Right hindlimb (tissue), 1 donor: ENCODE measurements at regions not wholly inside any gene's neighbourhood (a gene's known extent, or its start where the extent isn't known, plus 50 kb on each side); places are given as distances from the start of the nearest gene placed in this dataset.
A peak's percentile ranks its signal among the peaks of the same experiment; 100 is the strongest.
"Not testable (repeated sequence)": the region's sequence is repeated elsewhere in the genome, so short reads cannot be mapped to it uniquely, and the experiment has no call there.

Source experiments
- DNase-seq: peaks from one replicate; pipeline ENCODE4 v3.0.0-alpha.2; 2018

- no peak for DNase-seq
Observed at GRCh38 chr10:91091780-91092179, 128.7 kb upstream of the PCGF5 start.

GRCh38 chr10:91096274-91096673 lies 124.2 kb upstream of the PCGF5 start:
- DNase-seq = no peak

GRCh38 chr10:91097313-91097712 lies 123.2 kb upstream of the PCGF5 start:
- no peak for DNase-seq

GRCh38 chr10:91098021-91098420 lies 122.4 kb upstream of the PCGF5 start:
- not testable (repeated sequence) for DNase-seq

GRCh38 chr10:91103384-91104192 lies 116.9 kb upstream of the PCGF5 start:
- no peak for DNase-seq

- DNase-seq = peak; percentile 28
Observed at GRCh38 chr10:91104193-91105041, 116.0 kb upstream of the PCGF5 start.

- no peak for DNase-seq
Observed at GRCh38 chr10:91105269-91105668, 115.2 kb upstream of the PCGF5 start.

GRCh38 chr10:91108820-91109219 lies 111.6 kb upstream of the PCGF5 start:
- no peak for DNase-seq

- DNase-seq = no peak
Observed at GRCh38 chr10:91111060-91111459, 109.4 kb upstream of the PCGF5 start.

GRCh38 chr10:91115618-91116390 lies 104.7 kb upstream of the PCGF5 start:
- no peak for DNase-seq

- DNase-seq = no peak
Observed at GRCh38 chr10:91117505-91117904, 103.0 kb upstream of the PCGF5 start.

GRCh38 chr10:91120348-91120747 lies 100.1 kb upstream of the PCGF5 start:
- no peak for DNase-seq

GRCh38 chr10:91123261-91123660 lies 97.2 kb upstream of the PCGF5 start:
- no peak for DNase-seq

- no peak for DNase-seq
Observed at GRCh38 chr10:91124016-91124415, 96.4 kb upstream of the PCGF5 start.

- DNase-seq = no peak
Observed at GRCh38 chr10:91126471-91126870, 94.0 kb upstream of the PCGF5 start.

- no peak for DNase-seq
Observed at GRCh38 chr10:91127341-91128082, 93.0 kb upstream of the PCGF5 start.

GRCh38 chr10:91135113-91135512 lies 85.3 kb upstream of the PCGF5 start:
- no peak for DNase-seq

GRCh38 chr10:91137011-91137643 lies 83.3 kb upstream of the PCGF5 start:
- DNase-seq = no peak

- DNase-seq = no peak
Observed at GRCh38 chr10:91137822-91138221, 82.6 kb upstream of the PCGF5 start.

- no peak for DNase-seq
Observed at GRCh38 chr10:91140995-91141549, 79.4 kb upstream of the PCGF5 start.

GRCh38 chr10:91144961-91145360 lies 75.5 kb upstream of the PCGF5 start:
- no peak for DNase-seq

GRCh38 chr10:91146146-91146545 lies 74.3 kb upstream of the PCGF5 start:
- DNase-seq = no peak
